Common myeloid progenitor, CD34-positive (primary cell): ENCODE measurements at regions not wholly inside any gene's neighbourhood (a gene's known extent, or its start where the extent isn't known, plus 50 kb on each side); places are given as distances from the start of the nearest gene placed in this dataset.
"Not testable (repeated sequence)": the region's sequence is repeated elsewhere in the genome, so short reads cannot be mapped to it uniquely, and the experiment has no call there.

Experiments used
- CTCF ChIA-PET: fragments of 350-600 bp; sonication (Branson Sonifier 250); formaldehyde crosslinking; loops from one replicate; lab custom pipeline; 2021; ENCODE audit warnings: antibody characterized with exemption; lab: Charles Lee
- POLR2A ChIA-PET: fragments of 350-600 bp; sonication (Branson Sonifier 250); formaldehyde crosslinking; loops from one replicate; lab custom pipeline; 2021; ENCODE audit warnings: antibody characterized with exemption; lab: Charles Lee
- DNase-seq, 3 donors: peaks; one replicate each; pipeline versions ENCODE4 v3.0.0 to v3.0.0-alpha.2; 2013
- H3K27ac ChIP-seq, 2 experiments: 1 replicate in 1 of 2; 2 replicates in 1 of 2; pipeline ENCODE4 v1.7.0; 2013; ENCODE audit warnings: inconsistent platforms in 2 of 2, low read length in 2 of 2, mild to moderate bottlenecking in 2 of 2, low read depth in 1 of 2, moderate library complexity in 1 of 2; ENCODE audit not compliant: severe bottlenecking in 2 of 2, insufficient read depth in 1 of 2, poor library complexity in 1 of 2
- H3K27me3 ChIP-seq, 5 experiments: replicated peaks in 2 of 5; 1 replicate in 3 of 5; 2 replicates in 2 of 5; pipeline versions ENCODE4 v1.6.1 to v1.7.0; 2013; ENCODE audit warnings: low read length in 4 of 5, mild to moderate bottlenecking in 2 of 5, moderate library complexity in 2 of 5, inconsistent platforms in 1 of 5; ENCODE audit not compliant: insufficient read depth in 5 of 5, control insufficient read depth in 4 of 5
- H3K36me3 ChIP-seq, 4 experiments: 1 replicate in 2 of 4; 2 replicates in 2 of 4; pipeline versions ENCODE4 v1.6.1 to v1.7.0; 2013; ENCODE audit warnings: low read length in 3 of 4, control low read depth in 1 of 4, mild to moderate bottlenecking in 1 of 4; ENCODE audit not compliant: control insufficient read depth in 4 of 4, insufficient read depth in 4 of 4
- H3K4me1 ChIP-seq, 4 experiments: 1 replicate in 3 of 4; 2 replicates in 1 of 4; pipeline versions ENCODE4 v1.6.1 to v1.7.1; 2013; ENCODE audit warnings: low read length in 3 of 4, mild to moderate bottlenecking in 3 of 4, control low read depth in 1 of 4, inconsistent platforms in 1 of 4, moderate library complexity in 1 of 4; ENCODE audit not compliant: control insufficient read depth in 4 of 4, insufficient read depth in 4 of 4; ENCODE audit errors: control extremely low read depth in 1 of 4
- H3K4me3 ChIP-seq, 7 experiments: 1 replicate in 4 of 7; 2 replicates in 3 of 7; pipeline versions ENCODE4 v1.5.1 to v1.7.0; 2013; ENCODE audit warnings: mild to moderate bottlenecking in 7 of 7, low read length in 6 of 7, moderate library complexity in 6 of 7, inconsistent platforms in 2 of 7, low read depth in 2 of 7, control low read depth in 1 of 7; ENCODE audit not compliant: insufficient read depth in 4 of 7, control insufficient read depth in 1 of 7; ENCODE audit errors: extremely low read depth in 1 of 7
- H3K9me3 ChIP-seq, 5 experiments: 1 replicate in 4 of 5; 2 replicates in 1 of 5; pipeline versions ENCODE4 v1.6.1 to v1.7.1; 2013; ENCODE audit warnings: low read length in 4 of 5, mild to moderate bottlenecking in 2 of 5, inconsistent platforms in 1 of 5, low read depth in 1 of 5, moderate library complexity in 1 of 5; ENCODE audit not compliant: control insufficient read depth in 4 of 5, insufficient read depth in 2 of 5; ENCODE audit errors: control extremely low read depth in 1 of 5
- WGBS: methylation state at CpG from one replicate; pipeline ENCODE4 v1.1.5; 2013; ENCODE audit not compliant: insufficient coverage; 5-methylcytosine and 5-hydroxymethylcytosine counted together

DNA sequence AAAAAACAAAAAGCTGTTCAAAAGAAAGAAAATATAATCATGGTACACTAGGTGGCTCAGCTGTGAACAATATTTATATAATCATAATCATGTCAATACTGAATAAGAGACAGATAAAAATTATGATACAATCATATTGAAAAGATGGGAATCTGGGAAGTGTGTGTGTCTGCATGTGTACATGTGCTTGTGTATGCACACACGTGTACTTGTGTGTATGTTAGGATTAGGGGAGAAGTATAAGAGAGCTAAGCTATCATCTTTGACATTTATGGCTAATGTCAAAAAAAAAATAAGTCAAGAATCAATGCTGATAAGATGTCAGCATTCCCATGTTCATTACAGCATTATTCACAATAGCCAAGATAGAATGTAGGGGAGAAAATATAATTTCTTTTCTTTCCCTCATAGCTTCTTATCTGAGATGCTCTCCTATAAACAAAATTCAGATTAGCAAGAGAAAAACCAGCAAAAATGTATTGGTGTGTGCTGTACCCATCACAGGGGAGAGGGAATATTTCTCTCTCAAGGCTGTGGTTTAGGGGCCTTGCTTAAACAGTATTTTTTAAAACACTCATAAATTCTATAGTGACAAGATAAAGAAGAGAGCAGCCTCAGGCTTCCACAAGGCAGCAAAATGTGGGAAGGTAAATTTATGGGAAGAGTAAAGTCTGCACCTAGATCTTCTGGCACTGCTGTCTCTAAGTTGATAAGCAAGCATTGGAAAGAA lies 63.4 kb upstream of the ITGA11 start:
- CTCF ChIA-PET = no interaction called here
- H3K27me3 ChIP-seq = peaks cover 0 to 14% (median 2%) of the 10 kb centered on the region in 5 experiments
- whole genome bisulfite sequencing = 25% methylated on average over 1 of the region's 1 CpG

DNA sequence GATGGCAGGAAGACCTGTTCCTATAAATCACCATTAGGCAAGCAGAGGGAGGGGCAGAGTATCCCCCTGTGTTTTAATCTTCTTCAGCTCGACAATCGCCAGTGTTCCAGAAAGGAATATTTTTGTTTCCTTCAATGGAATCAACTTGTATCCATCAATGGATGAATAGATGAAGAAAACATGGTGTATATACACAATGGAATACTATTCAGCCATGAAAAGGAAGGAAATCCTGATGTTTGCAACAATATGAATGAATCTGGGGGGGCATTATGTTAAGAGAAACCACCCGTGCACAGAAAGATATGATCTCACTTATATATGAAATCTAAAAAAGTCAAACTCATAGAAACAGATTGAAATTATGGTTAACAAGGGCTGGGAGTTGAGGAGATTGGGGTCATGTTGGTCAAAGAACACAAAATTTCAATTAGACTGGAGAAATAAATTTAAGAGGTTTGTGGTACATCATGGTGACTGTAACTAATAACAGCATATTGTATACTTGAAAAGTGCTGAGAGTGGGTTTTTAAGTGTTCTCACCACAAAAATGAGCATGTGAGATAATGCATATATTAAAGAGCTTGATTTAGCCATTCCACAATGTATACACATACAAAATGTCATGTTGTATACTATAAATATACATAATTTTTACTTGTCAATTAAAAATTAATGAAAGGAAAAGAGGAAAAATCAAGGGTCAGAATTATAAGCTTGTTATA lies 64.2 kb upstream of the ITGA11 start:
- Histone ChIP-seq H3K27ac (no peak overlapping the region), H3K27me3 (peaks cover 0 to 13% (median 2%) of the 10 kb centered on the region in 5 experiments), H3K4me3 (no peak overlapping the region), H3K9me3 (peaks cover 0 to 4% (median 0%) of the 10 kb centered on the region in 5 experiments), H3K36me3 (no peaks in the 10 kb centered on the region), H3K4me1 (no peaks in the 10 kb centered on the region)
- WGBS = no CpG with 5 or more reads among the region's 3 CpGs
- ChIA-PET CTCF (no interaction called here), POLR2A (no interaction called here)
- DNase-seq = no peak

More for the DNA sequence above, 63.4 kb upstream of the ITGA11 start:
- Histone ChIP-seq H3K4me3 (no peak overlapping the region), H3K4me1 (no peaks in the 10 kb centered on the region), H3K36me3 (no peaks in the 10 kb centered on the region), H3K27ac (no peak overlapping the region), H3K9me3 (peaks cover 0 to 4% (median 0%) of the 10 kb centered on the region in 5 experiments)
- DNase-seq = no peak
- POLR2A ChIA-PET = no interaction called here

GRCh38 chr15:68496751-68497150 lies 64.8 kb upstream of the ITGA11 start:
- WGBS = 100% methylated on average over 2 of the region's 3 CpGs
- CTCF ChIA-PET, H3K4me3 ChIP-seq, POLR2A ChIA-PET, H3K27me3 ChIP-seq, H3K27ac ChIP-seq, H3K4me1 ChIP-seq, H3K9me3 ChIP-seq, H3K36me3 ChIP-seq, DNase-seq: not testable (repeated sequence)

- CTCF ChIA-PET = no interaction called here
Measured at GRCh38 chr15:68497206-68497910, 65.4 kb upstream of the ITGA11 start.

GRCh38 chr15:68498076-68498475 lies 66.1 kb upstream of the ITGA11 start:
- H3K9me3 ChIP-seq = no peaks in the 10 kb centered on the region
- no peak for DNase-seq
- H3K4me3 ChIP-seq = no peak overlapping the region
- H3K36me3 ChIP-seq = no peaks in the 10 kb centered on the region
- H3K27me3 ChIP-seq = peaks cover 0 to 8% (median 2%) of the 10 kb centered on the region in 5 experiments
- 100% methylated on average over 1 of the region's 2 CpGs for WGBS
- ChIA-PET POLR2A (interaction anchor here (0.5 to 0.6 kb wide), 2 partner anchors 107 to 643 kb away, joined by 3 read pairs; no protein-coding TSS in a partner anchor), CTCF (no interaction called here)
- no peak overlapping the region for H3K27ac ChIP-seq
- no peaks in the 10 kb centered on the region for H3K4me1 ChIP-seq

More at GRCh38 chr15:68497206-68497910, 65.4 kb upstream of the ITGA11 start:
- DNase-seq = no peak
- peaks cover 0 to 8% (median 2%) of the 10 kb centered on the region in 5 experiments for H3K27me3 ChIP-seq
- WGBS = 100% methylated on average over 4 of the region's 5 CpGs
- no peaks in the 10 kb centered on the region for H3K4me1 ChIP-seq
- no peak overlapping the region for H3K27ac ChIP-seq
- no peaks in the 10 kb centered on the region for H3K36me3 ChIP-seq
- H3K9me3 ChIP-seq = no peaks in the 10 kb centered on the region
- H3K4me3 ChIP-seq = no peak overlapping the region
- POLR2A ChIA-PET = interaction anchor here (0.5 kb wide), 1 partner anchor 643 kb away, joined by 3 read pairs; no protein-coding TSS in a partner anchor

DNA sequence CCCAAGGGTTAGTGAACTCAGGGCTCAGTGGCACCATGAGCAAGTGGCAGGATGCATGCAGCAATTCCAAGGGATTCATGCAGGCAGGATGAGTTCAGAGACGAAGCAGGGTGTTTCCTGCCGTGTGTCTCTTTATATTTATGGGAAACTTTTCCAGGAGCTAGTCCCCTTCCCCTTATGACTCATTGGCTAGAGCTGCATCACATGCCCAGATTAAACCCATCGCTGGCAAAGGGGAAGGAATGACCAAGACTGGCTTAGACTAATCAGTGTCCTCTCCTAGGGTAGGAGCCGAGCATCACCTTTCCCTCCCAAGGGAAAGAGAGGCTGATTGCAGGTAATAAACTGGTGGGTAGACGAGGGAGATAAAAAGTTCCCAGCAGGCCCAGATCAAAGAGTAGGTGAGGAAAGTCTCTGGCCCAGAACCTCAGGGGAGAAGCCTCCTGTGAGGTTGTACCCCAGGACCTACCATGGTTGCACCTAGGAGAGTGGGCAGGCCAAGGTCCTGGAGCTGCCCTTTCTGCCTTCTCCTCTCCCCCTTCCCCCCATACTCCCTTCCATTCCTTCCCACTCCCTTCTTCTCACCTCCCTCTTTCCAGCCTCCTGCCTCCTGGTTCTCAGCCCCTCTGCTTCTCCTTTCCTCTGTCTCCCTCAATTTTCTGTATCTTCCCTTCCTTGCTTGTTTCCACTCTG lies 67.8 kb upstream of the ITGA11 start:
- H3K4me3 ChIP-seq = no peak overlapping the region
- POLR2A ChIA-PET = no interaction called here
- H3K9me3 ChIP-seq = no peaks in the 10 kb centered on the region
- CTCF ChIA-PET = interaction anchor here (0.5 kb wide), 1 partner anchor 25 kb away, joined by 4 read pairs; no protein-coding TSS in a partner anchor
- no peak for DNase-seq
- WGBS = 89% methylated on average over 3 of the region's 5 CpGs
- no peaks in the 10 kb centered on the region for H3K36me3 ChIP-seq
- H3K27ac ChIP-seq = no peak overlapping the region
- H3K4me1 ChIP-seq = peaks cover 0 to 10% (median 5%) of the 10 kb centered on the region in 4 experiments
- peaks cover 0 to 6% (median 0%) of the 10 kb centered on the region in 5 experiments for H3K27me3 ChIP-seq
